NCI-H2107 treated with DMSO at 0.1 percent for 48 hours (cell line): ENCODE measurements at regions not wholly inside any gene's neighbourhood (a gene's known extent, or its start where the extent isn't known, plus 50 kb on each side); places are given as distances from the start of the nearest gene placed in this dataset.
"Not testable (repeated sequence)": the region's sequence is repeated elsewhere in the genome, so short reads cannot be mapped to it uniquely, and the experiment has no call there.

Experiments used
- DNase-seq: peaks from one replicate; lab custom pipeline; 2025; ENCODE audit not compliant: unreplicated experiment; lab: John Stamatoyannopoulos, UW

GRCh38 chr7:152504816-152505215 is 69.0 kb upstream of the KMT2C start:
- DNase-seq = no peak

- DNase-seq = no peak
Observed at GRCh38 chr7:152504367-152504766, 68.6 kb upstream of the KMT2C start.

- DNase-seq = no peak
Observed at GRCh38 chr7:152502813-152503790, 67.3 kb upstream of the KMT2C start.

- no peak for DNase-seq
Observed at GRCh38 chr7:152501506-152501905, 65.7 kb upstream of the KMT2C start.

- DNase-seq = not testable (repeated sequence)
Observed at GRCh38 chr7:152499969-152500368, 64.2 kb upstream of the KMT2C start.

GRCh38 chr7:152495867-152496266 is 60.1 kb upstream of the KMT2C start:
- no peak for DNase-seq

- DNase-seq = no peak
Observed at GRCh38 chr7:152492952-152493351, 57.1 kb upstream of the KMT2C start.

- DNase-seq = no peak
Observed at GRCh38 chr7:152489044-152489443, 53.2 kb upstream of the KMT2C start.

GRCh38 chr7:152486968-152487367 is 51.2 kb upstream of the KMT2C start:
- no peak for DNase-seq

- no peak for DNase-seq
Observed at GRCh38 chr7:152485826-152486225, 50.0 kb upstream of the KMT2C start.
